WERI-Rb-1 (cell line): ENCODE measurements at regions not wholly inside any gene's neighbourhood (a gene's known extent, or its start where the extent isn't known, plus 50 kb on each side); places are given as distances from the start of the nearest gene placed in this dataset.
A peak's percentile ranks its signal among the peaks of the same experiment; 100 is the strongest.

Experiments
- DNase-seq: peaks from one replicate; pipeline ENCODE4 v3.0.0-alpha.2; 2020
- H3K27ac ChIP-seq: fragments of 250-450 bp; sonication (Bioruptor Pico); 2 replicates; pipeline ENCODE4 v1.5.1; 2020; ENCODE audit warnings: mild to moderate bottlenecking, moderate library complexity
- H3K27me3 ChIP-seq: fragments of 250-450 bp; sonication (Bioruptor Pico); 2 replicates; pipeline ENCODE4 v1.5.1; 2021; ENCODE audit warnings: mild to moderate bottlenecking, low read depth, moderate library complexity; ENCODE audit not compliant: insufficient read depth, severe bottlenecking
- H3K36me3 ChIP-seq: fragments of 250-450 bp; sonication (Bioruptor Pico); 2 replicates; pipeline ENCODE4 v1.5.1; 2020; ENCODE audit warnings: mild to moderate bottlenecking, moderate library complexity
- H3K4me3 ChIP-seq: 2 replicates; pipeline ENCODE4 v1.5.1; 2011; ENCODE audit warnings: low read depth, mild to moderate bottlenecking, control low read depth, low read length
- H3K9me3 ChIP-seq: fragments of 250-450 bp; sonication (Bioruptor Pico); 2 replicates; pipeline ENCODE4 v1.5.1; 2021; ENCODE audit warnings: mild to moderate bottlenecking, moderate library complexity; ENCODE audit not compliant: severe bottlenecking
- TF ChIP-seq, protein P1 (sequence below): IDR thresholded peaks from 2 replicates; pipeline ENCODE4 v1.5.1; 2011; ENCODE audit warnings: low read depth, mild to moderate bottlenecking, control low read depth, inconsistent platforms, low read length

DNA sequence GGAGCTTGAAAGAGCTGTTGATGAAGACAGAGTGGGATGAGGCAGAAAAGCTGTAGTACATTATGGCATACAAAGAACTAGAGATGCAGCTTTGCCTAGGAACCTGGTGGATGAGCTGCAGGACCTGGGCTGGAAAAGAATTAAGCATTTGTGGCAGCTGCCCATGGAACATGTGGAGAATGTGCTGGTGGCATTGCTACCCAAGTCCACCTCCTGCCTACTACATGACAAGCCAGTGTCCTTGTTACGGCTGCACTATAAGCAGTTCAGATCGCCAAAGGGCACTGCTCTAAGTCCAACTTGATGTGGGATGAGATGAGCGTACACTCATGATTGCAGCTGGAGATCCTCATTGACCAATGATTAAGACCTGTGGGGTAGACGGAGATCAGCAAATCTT, 81.1 kb upstream of the ADPGK start:
- TF ChIP-seq, protein P1, sequence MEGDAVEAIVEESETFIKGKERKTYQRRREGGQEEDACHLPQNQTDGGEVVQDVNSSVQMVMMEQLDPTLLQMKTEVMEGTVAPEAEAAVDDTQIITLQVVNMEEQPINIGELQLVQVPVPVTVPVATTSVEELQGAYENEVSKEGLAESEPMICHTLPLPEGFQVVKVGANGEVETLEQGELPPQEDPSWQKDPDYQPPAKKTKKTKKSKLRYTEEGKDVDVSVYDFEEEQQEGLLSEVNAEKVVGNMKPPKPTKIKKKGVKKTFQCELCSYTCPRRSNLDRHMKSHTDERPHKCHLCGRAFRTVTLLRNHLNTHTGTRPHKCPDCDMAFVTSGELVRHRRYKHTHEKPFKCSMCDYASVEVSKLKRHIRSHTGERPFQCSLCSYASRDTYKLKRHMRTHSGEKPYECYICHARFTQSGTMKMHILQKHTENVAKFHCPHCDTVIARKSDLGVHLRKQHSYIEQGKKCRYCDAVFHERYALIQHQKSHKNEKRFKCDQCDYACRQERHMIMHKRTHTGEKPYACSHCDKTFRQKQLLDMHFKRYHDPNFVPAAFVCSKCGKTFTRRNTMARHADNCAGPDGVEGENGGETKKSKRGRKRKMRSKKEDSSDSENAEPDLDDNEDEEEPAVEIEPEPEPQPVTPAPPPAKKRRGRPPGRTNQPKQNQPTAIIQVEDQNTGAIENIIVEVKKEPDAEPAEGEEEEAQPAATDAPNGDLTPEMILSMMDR = no peak
- H3K4me3 ChIP-seq = no peak overlapping the region
- H3K27ac ChIP-seq = no peak overlapping the region
- H3K36me3 ChIP-seq = no peaks in the 10 kb centered on the region
- DNase-seq = no peak
- no peaks in the 10 kb centered on the region for H3K9me3 ChIP-seq
- no peaks in the 10 kb centered on the region for H3K27me3 ChIP-seq

DNA sequence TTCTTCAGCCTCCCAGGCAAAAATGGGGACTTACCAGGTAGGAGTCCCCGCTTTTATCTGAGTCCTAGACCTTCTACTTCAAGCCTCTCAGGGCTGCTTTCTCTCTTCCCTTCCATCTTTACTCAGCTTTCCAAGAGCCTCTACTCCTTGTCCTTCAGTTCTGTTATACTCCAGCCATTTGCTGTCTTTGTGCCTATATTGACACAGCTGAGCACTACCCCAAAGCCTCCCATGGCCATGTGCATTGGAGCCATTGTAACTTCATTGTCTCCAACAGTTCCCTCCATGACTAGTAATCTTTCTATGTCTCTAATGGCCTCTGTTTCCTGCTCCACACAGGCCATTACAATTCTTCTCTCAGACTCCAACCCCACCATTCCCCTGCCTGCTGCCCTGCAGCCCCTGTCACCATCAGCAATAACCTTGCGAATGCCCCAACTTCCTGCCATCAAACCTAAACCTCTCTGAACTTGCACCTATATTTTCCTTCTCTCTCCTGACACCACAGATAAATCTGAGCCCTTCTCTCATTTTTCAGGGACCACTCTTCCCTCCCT, 77.9 kb upstream of the ADPGK start:
- no peak for DNase-seq
- Histone ChIP-seq H3K9me3 (no peaks in the 10 kb centered on the region), H3K4me3 (no peak overlapping the region), H3K36me3 (no peaks in the 10 kb centered on the region), H3K27me3 (no peaks in the 10 kb centered on the region), H3K27ac (no peak overlapping the region)
- TF ChIP-seq, protein P1 = no peak

DNA sequence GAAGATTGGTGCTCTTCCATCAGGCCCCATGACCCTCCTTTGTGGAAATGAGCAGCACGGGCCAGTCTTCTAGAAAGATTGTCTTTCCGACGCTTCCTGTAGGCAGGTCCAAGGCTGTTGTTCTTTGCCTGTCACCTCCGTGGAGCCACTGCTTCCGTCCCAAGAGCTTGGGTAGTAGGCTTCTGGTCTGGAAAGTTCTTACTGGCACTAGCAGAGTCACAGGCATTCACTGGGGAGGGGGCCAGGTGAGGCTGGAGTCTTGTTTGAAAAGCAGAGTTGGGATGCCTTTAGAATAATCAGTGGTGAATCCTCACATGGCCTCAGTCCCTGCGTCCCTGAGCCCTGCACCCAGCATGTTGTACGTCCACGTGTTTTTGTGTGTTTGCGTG, 76.2 kb upstream of the ADPGK start:
- no peak overlapping the region for H3K4me3 ChIP-seq
- DNase-seq = no peak
- TF ChIP-seq, protein P1 = no peak
- H3K36me3 ChIP-seq = no peaks in the 10 kb centered on the region
- no peak overlapping the region for H3K27ac ChIP-seq
- no peaks in the 10 kb centered on the region for H3K9me3 ChIP-seq
- no peaks in the 10 kb centered on the region for H3K27me3 ChIP-seq

DNA sequence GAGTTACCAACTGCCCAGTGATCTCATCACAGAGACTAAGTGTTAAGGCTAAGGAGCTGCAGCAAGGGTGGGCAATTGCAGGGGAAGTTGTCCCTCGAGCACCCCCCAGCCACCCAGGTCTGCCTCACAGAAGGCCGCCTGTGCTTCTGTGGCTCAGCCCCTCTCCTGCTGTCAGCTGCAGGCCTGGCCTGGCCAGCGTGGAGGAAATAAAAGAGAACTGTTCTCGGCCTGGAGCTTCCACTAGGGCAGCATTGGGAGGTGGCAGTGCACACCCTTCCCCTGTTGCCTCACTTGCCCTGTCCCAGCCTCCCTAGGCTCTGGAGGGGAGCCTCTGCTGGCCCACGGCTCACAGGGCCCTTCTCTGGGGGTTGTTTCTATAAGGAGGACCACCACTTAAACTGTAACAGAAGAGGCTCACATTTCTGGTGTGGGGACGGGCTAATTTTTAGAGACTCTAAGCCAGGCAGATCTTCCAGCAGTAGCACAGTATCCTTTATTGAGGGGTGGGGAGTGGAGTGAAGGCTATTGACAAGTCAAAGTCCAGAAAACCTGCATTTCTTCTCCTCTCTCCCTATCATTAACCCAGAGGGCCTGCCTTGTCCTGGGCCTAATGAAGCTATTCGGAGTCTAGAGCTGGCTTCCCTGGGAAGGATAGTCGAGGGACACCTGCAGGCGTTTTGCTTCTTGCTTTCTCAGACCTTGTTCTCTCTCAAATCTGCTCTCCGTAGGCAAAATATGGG, 75.6 kb upstream of the ADPGK start:
- no peak overlapping the region for H3K4me3 ChIP-seq
- H3K36me3 ChIP-seq = no peaks in the 10 kb centered on the region
- no peaks in the 10 kb centered on the region for H3K9me3 ChIP-seq
- H3K27ac ChIP-seq = no peak overlapping the region
- no peaks in the 10 kb centered on the region for H3K27me3 ChIP-seq
- TF ChIP-seq, protein P1 = no peak
- DNase-seq = peak; percentile 47

DNA sequence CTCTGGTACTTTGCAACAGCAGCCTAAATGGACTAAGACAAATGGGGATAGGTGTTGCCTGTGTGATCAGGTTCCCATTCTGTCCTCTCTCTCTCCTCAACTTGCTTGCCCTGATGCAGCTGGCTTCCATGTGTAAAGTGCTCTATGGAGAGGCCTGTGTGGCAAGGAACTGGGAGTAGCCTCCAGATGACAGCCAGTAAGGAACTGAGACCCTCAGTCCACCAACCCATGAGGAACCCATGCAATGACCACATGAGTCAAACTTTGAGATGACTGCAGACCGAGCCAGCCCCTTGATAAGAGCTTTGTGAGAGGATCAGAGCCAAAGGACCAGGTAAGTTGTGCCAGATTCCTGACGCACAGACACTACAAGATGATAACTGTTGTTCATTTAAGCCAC, 74.6 kb upstream of the ADPGK start:
- Histone ChIP-seq H3K27ac (no peak overlapping the region), H3K27me3 (no peaks in the 10 kb centered on the region), H3K36me3 (no peaks in the 10 kb centered on the region), H3K4me3 (no peak overlapping the region), H3K9me3 (no peaks in the 10 kb centered on the region)
- DNase-seq = no peak
- TF ChIP-seq, protein P1 = no peak
